ENCODE measurements at regions not wholly inside any gene's neighbourhood (a gene's known extent, or its start where the extent isn't known, plus 50 kb on each side); places are given as distances from the start of the nearest gene placed in this dataset.

DNA sequence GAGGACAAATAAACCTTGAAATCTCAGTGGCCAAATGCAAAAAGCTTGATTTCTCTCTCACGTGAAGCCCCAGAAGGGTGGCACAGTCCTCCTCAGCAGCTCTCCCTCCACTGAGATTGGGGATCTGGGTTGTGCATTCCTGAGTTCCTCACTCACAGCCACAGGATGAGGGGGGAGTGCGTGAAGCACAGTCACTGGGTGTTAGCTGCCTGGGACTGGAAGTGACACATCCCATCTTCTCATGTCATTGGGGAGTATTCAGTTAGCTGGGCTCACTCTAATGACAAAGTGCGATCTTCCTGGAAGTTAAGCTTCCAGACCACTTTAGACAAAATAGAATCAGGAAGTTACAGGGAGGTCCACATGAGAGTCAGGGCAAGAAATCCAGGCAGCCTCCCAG is 192.2 kb upstream of the LRFN2 start:
- no peak for TF ChIP-seq GATA2 (IDR thresholded peaks at IDR 0.05; ENCODE audit: low read depth, low read length)
- TF ChIP-seq GATA3 (IDR thresholded peaks at IDR 0.05; ENCODE audit: low read depth, low read length), result no peak

All from SH-SY5Y (cell line).